H9 (cell line): ENCODE measurements at regions not wholly inside any gene's neighbourhood (a gene's known extent, or its start where the extent isn't known, plus 50 kb on each side); places are given as distances from the start of the nearest gene placed in this dataset.

Source experiments
- DNase-seq: peaks from one replicate; pipeline ENCODE4 v3.0.0-alpha.2; 2017
- H2AFZ ChIP-seq: one replicate; pipeline ENCODE4 v1.6.1; 2013; ENCODE audit warnings: mild to moderate bottlenecking, low read length, control low read depth, moderate library complexity
- H2AK5ac ChIP-seq: 2 replicates; pipeline ENCODE4 v1.6.1; 2013; ENCODE audit warnings: low read length, control low read depth, mixed read lengths; ENCODE audit not compliant: insufficient read length
- H2BK120ac ChIP-seq: one replicate; pipeline ENCODE4 v1.6.1; 2013; ENCODE audit warnings: low read depth, mild to moderate bottlenecking, low read length, control low read depth, inconsistent platforms; ENCODE audit not compliant: poor library complexity, severe bottlenecking
- H2BK12ac ChIP-seq: 2 replicates; pipeline ENCODE4 v1.6.1; 2013; ENCODE audit warnings: low read length, control low read depth, mixed read lengths, low read depth; ENCODE audit not compliant: insufficient read length
- H2BK15ac ChIP-seq: 2 replicates; pipeline ENCODE4 v1.6.1; 2013; ENCODE audit warnings: low read depth, low read length, control low read depth
- H2BK20ac ChIP-seq: one replicate; pipeline ENCODE4 v1.6.1; 2013; ENCODE audit warnings: low read depth, mild to moderate bottlenecking, low read length, control low read depth, inconsistent platforms; ENCODE audit not compliant: poor library complexity, severe bottlenecking
- H2BK5ac ChIP-seq: 2 replicates; pipeline ENCODE4 v1.6.1; 2013; ENCODE audit warnings: low read length, control low read depth, mixed read lengths; ENCODE audit not compliant: insufficient read length
- H3K14ac ChIP-seq: 2 replicates; pipeline ENCODE4 v1.6.1; 2013; ENCODE audit warnings: low read length, control low read depth; ENCODE audit not compliant: insufficient read depth
- H3K18ac ChIP-seq: 2 replicates; pipeline ENCODE4 v1.6.1; 2013; ENCODE audit warnings: low read depth, mild to moderate bottlenecking, mixed read lengths, low read length, control low read depth; ENCODE audit not compliant: insufficient read length
- H3K23ac ChIP-seq: 2 replicates; pipeline ENCODE4 v1.6.1; 2013; ENCODE audit warnings: low read length, control low read depth, mixed read lengths, low read depth; ENCODE audit not compliant: insufficient read length
- H3K23me2 ChIP-seq: 2 replicates; pipeline ENCODE4 v1.6.1; 2013; ENCODE audit warnings: low read depth, mild to moderate bottlenecking, mixed read lengths, low read length, control low read depth; ENCODE audit not compliant: insufficient read length, poor library complexity, severe bottlenecking
- H3K27ac ChIP-seq: 2 replicates; pipeline ENCODE4 v1.5.1; 2013; ENCODE audit warnings: low read length, control low read depth, mixed read lengths, low read depth; ENCODE audit not compliant: insufficient read length
- H3K27me3 ChIP-seq: 2 replicates; pipeline ENCODE4 v1.6.1; 2013; ENCODE audit warnings: low read length, control low read depth, inconsistent platforms; ENCODE audit not compliant: insufficient read depth
- H3K4ac ChIP-seq: 2 replicates; pipeline ENCODE4 v1.6.1; 2013; ENCODE audit warnings: low read depth, mild to moderate bottlenecking, control low read depth, inconsistent platforms, low read length, moderate library complexity
- H3K4me1 ChIP-seq: 2 replicates; pipeline ENCODE4 v1.6.1; 2013; ENCODE audit warnings: low read length, control low read depth, inconsistent platforms; ENCODE audit not compliant: insufficient read depth
- H3K4me2 ChIP-seq: 2 replicates; pipeline ENCODE4 v1.6.1; 2013; ENCODE audit warnings: low read length, control low read depth, mixed read lengths; ENCODE audit not compliant: insufficient read length, insufficient read depth
- H3K56ac ChIP-seq: 2 replicates; pipeline ENCODE4 v1.6.1; 2013; ENCODE audit warnings: low read depth, mild to moderate bottlenecking, mixed read lengths, low read length, control low read depth; ENCODE audit not compliant: insufficient read length
- H3K79me1 ChIP-seq: 2 replicates; pipeline ENCODE4 v1.6.1; 2013; ENCODE audit warnings: low read depth, mild to moderate bottlenecking, moderate library complexity, low read length, control low read depth, inconsistent platforms; ENCODE audit not compliant: insufficient read depth, poor library complexity, severe bottlenecking
- H3K79me2 ChIP-seq: 2 replicates; pipeline ENCODE4 v1.6.1; 2013; ENCODE audit warnings: low read length, control low read depth, inconsistent platforms; ENCODE audit not compliant: insufficient read depth
- H3K9ac ChIP-seq: 2 replicates; pipeline ENCODE4 v1.6.1; 2013; ENCODE audit warnings: low read length, control low read depth, mixed read lengths; ENCODE audit not compliant: insufficient read length; ENCODE audit errors: extremely low read depth
- H3K9me3 ChIP-seq: one replicate; pipeline ENCODE4 v1.6.1; 2013; ENCODE audit warnings: low read depth, low read length, inconsistent platforms; ENCODE audit not compliant: control insufficient read depth
- H3T11ph ChIP-seq: one replicate; pipeline ENCODE4 v1.6.1; 2013; ENCODE audit warnings: mild to moderate bottlenecking, low read length, control low read depth, inconsistent platforms
- H4K20me1 ChIP-seq: one replicate; pipeline ENCODE4 v1.6.1; 2013; ENCODE audit not compliant: control insufficient read depth, insufficient read length, insufficient read depth
- H4K5ac ChIP-seq: 2 replicates; pipeline ENCODE4 v1.6.1; 2013; ENCODE audit warnings: low read depth, mild to moderate bottlenecking, mixed read lengths, low read length, control low read depth; ENCODE audit not compliant: insufficient read length
- H4K8ac ChIP-seq: replicated peaks from 2 replicates; pipeline ENCODE4 v1.6.1; 2013; ENCODE audit warnings: low read length, control low read depth, mixed read lengths, low read depth; ENCODE audit not compliant: insufficient read length
- H4K91ac ChIP-seq: 2 replicates; pipeline ENCODE4 v1.6.1; 2013; ENCODE audit warnings: low read depth, mild to moderate bottlenecking, moderate library complexity, mixed read lengths, low read length, control low read depth; ENCODE audit not compliant: insufficient read length
- H3K27ac Mint-ChIP-seq, 3 experiments: 2 replicates in 2 of 3; 3 replicates in 1 of 3; pipeline ENCODE4 v1.8.0; 2020 to 2021; ENCODE audit warnings: mixed read lengths in 3 of 3, mild to moderate bottlenecking in 1 of 3, moderate library complexity in 1 of 3
- H3K27me3 Mint-ChIP-seq: 2 replicates; pipeline ENCODE4 v1.8.0; 2021; ENCODE audit warnings: low read depth, mild to moderate bottlenecking, moderate library complexity, mixed read lengths
- H3K36me3 Mint-ChIP-seq, 3 experiments: 2 replicates in 2 of 3; 3 replicates in 1 of 3; pipeline ENCODE4 v1.8.0; 2020 to 2021; ENCODE audit warnings: low read depth in 3 of 3, mixed read lengths in 3 of 3; ENCODE audit not compliant: insufficient read depth in 1 of 3
- H3K4me1 Mint-ChIP-seq, 2 experiments: 2 replicates each; pipeline ENCODE4 v1.8.0; 2020; ENCODE audit warnings: mixed read lengths in 2 of 2
- H3K4me3 Mint-ChIP-seq, 2 experiments: 2 replicates in 1 of 2; 3 replicates in 1 of 2; pipeline ENCODE4 v1.8.0; 2020 to 2021; ENCODE audit warnings: mild to moderate bottlenecking in 2 of 2, mixed read lengths in 2 of 2, moderate library complexity in 1 of 2
- H3K9me3 Mint-ChIP-seq, 2 experiments: 2 replicates in 1 of 2; 3 replicates in 1 of 2; pipeline ENCODE4 v1.8.0; 2020; ENCODE audit warnings: mild to moderate bottlenecking in 2 of 2, mixed read lengths in 2 of 2, moderate library complexity in 1 of 2
- CTCF ChIP-seq: fragments of 200-600 bp; sonication (generic); conservative IDR thresholded peaks from 3 replicates; pipeline ENCODE4 v1.8.0; 2021; ENCODE audit warnings: antibody characterized with exemption, mild to moderate bottlenecking
- WGBS: extraction: QIAGEN DNeasy Blood & Tissue Kit; methylation state at CpG from one replicate; pipeline ENCODE4 v1.1.7; 2013; ENCODE audit warnings: missing lambda C conversion rate, low lambda C conversion rate, mixed read lengths; ENCODE audit not compliant: insufficient read length; ENCODE audit errors: extremely low coverage; 5-methylcytosine and 5-hydroxymethylcytosine counted together

- WGBS: no CpG with 5 or more reads among the region's 3 CpGs
- Histone ChIP-seq H4K5ac (no peak overlapping the region), H4K91ac (no peak overlapping the region), H2BK20ac (no peak overlapping the region), H2AFZ (no peak overlapping the region), H3K4me1 (no peaks in the 10 kb centered on the region; the same call in 1 of the 2 replicates), H3K14ac (no peak overlapping the region), H2BK15ac (no peak overlapping the region), H2BK5ac (no peak overlapping the region), H3K79me1 (no peaks in the 10 kb centered on the region), H3T11ph (no peak overlapping the region), H2BK12ac (no peak overlapping the region), H3K27me3 (no peaks in the 10 kb centered on the region), H3K18ac (no peak overlapping the region), H3K56ac (no peak overlapping the region), H4K8ac (no peak overlapping the region), H4K20me1 (no peaks in the 10 kb centered on the region), H3K23ac (no peak overlapping the region), H3K4me2 (no peak overlapping the region), H2BK120ac (no peak overlapping the region), H2AK5ac (no peak overlapping the region), H3K27ac (no peak overlapping the region), H3K9me3 (no peaks in the 10 kb centered on the region), H3K9ac (no peak overlapping the region), H3K79me2 (no peaks in the 10 kb centered on the region), H3K23me2 (no peaks in the 10 kb centered on the region), H3K4ac (no peak overlapping the region)
- peak; percentile 77 for TF ChIP-seq CTCF
- no peak overlapping the region for H3K4me3 Mint-ChIP-seq
- peaks cover 9% of the 10 kb centered on the region in 2 experiments for H3K4me1 Mint-ChIP-seq
- H3K27ac Mint-ChIP-seq: no peak overlapping the region
- H3K36me3 Mint-ChIP-seq: no peaks in the 10 kb centered on the region
- DNase-seq: no peak
- no peaks in the 10 kb centered on the region for H3K27me3 Mint-ChIP-seq
- peaks cover under 1 to 3% of the 10 kb centered on the region in 2 experiments; a peak in 3 of 5 replicates for H3K9me3 Mint-ChIP-seq
These were observed 58.3 kb upstream of the EEA1 start for GRCh38 chr12:92987362-92987761.
